Prostate gland (tissue), 2 donors: ENCODE measurements at regions not wholly inside any gene's neighbourhood (a gene's known extent, or its start where the extent isn't known, plus 50 kb on each side); places are given as distances from the start of the nearest gene placed in this dataset.

Source experiments
- POLR2A ChIP-seq: fragments of 450-650 bp; IDR thresholded peaks from one replicate; pipeline ENCODE4 v1.6.1; 2016; ENCODE audit warnings: antibody characterized with exemption, mild to moderate bottlenecking
- TF ChIP-seq, protein P1 (sequence below), 4 experiments: fragments of 200-600 bp in 2 of 4; fragments of 450-650 bp in 2 of 4; sonication (generic) in 2 of 4; IDR thresholded peaks; 1 replicate in 3 of 4; 2 replicates in 1 of 4; pipeline ENCODE4 v1.5.1; 2016 to 2019; ENCODE audit warnings: antibody characterized with exemption in 4 of 4, mild to moderate bottlenecking in 2 of 4, moderate library complexity in 2 of 4

- TF ChIP-seq, protein P1, sequence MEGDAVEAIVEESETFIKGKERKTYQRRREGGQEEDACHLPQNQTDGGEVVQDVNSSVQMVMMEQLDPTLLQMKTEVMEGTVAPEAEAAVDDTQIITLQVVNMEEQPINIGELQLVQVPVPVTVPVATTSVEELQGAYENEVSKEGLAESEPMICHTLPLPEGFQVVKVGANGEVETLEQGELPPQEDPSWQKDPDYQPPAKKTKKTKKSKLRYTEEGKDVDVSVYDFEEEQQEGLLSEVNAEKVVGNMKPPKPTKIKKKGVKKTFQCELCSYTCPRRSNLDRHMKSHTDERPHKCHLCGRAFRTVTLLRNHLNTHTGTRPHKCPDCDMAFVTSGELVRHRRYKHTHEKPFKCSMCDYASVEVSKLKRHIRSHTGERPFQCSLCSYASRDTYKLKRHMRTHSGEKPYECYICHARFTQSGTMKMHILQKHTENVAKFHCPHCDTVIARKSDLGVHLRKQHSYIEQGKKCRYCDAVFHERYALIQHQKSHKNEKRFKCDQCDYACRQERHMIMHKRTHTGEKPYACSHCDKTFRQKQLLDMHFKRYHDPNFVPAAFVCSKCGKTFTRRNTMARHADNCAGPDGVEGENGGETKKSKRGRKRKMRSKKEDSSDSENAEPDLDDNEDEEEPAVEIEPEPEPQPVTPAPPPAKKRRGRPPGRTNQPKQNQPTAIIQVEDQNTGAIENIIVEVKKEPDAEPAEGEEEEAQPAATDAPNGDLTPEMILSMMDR (IDR thresholded peaks at IDR 0.05) = no peak
- TF ChIP-seq POLR2A = no peak
Measured at GRCh38 chr1:58340185-58340584, 206.3 kb downstream of the OMA1 start.
